A549 (cell line): ENCODE measurements at regions not wholly inside any gene's neighbourhood (a gene's known extent, or its start where the extent isn't known, plus 50 kb on each side); places are given as distances from the start of the nearest gene placed in this dataset.

Source experiments
- ATAC-seq, 2 experiments: fragments of 200-7000 bp in 1 of 2; fragments of >200 bp in 1 of 2; cut with Nextera tagmentation in 1 of 2; cut with Tn5 transposase in 1 of 2; 3 replicates each; pipeline versions ENCODE4 v1.8.0 to v1.9.1; 2018 to 2020; ENCODE audit warnings: mild to moderate bottlenecking in 1 of 2, moderate library complexity in 1 of 2
- CTCF ChIA-PET: fragments of 300-600 bp; sonication (Branson Sonifier 250); formaldehyde crosslinking; extraction: SDS; loops from one replicate; lab custom pipeline; 2021; ENCODE audit warnings: antibody characterized with exemption, inconsistent platforms; lab: Yijun Ruan, JAX
- POLR2A ChIA-PET: fragments of 350-600 bp; formaldehyde crosslinking; extraction: SDS; loops from one replicate; lab custom pipeline; 2021; ENCODE audit warnings: antibody characterized with exemption, inconsistent platforms; lab: Yijun Ruan, JAX
- DNase-seq, 2 experiments: peaks; one replicate each; pipeline versions ENCODE4 v3.0.0 to v3.0.0-alpha.2; 2011 to 2016; ENCODE audit warnings: low read depth in 1 of 2, low spot score in 1 of 2
- FAIRE-seq: peaks from 2 replicates; lab custom pipeline; 2011; peaks lifted over from hg19 to GRCh38; lab: Jason Lieb, UNC
- H3K27ac ChIP-seq, 2 experiments: fragments of >200 bp; sonication (Bioruptor Twin); formaldehyde crosslinking; 3 replicates each; pipeline ENCODE4 v1.5.1; 2016 to 2017
- H3K4me1 ChIP-seq: fragments of >200 bp; sonication (Bioruptor Twin); formaldehyde crosslinking; 3 replicates; pipeline ENCODE4 v1.6.1; 2016
- H3K4me2 ChIP-seq: fragments of >200 bp; sonication (Bioruptor Twin); formaldehyde crosslinking; 3 replicates; pipeline ENCODE4 v1.6.1; 2016
- H3K4me3 ChIP-seq: fragments of >200 bp; sonication (Bioruptor Twin); formaldehyde crosslinking; 3 replicates; pipeline ENCODE4 v1.5.1; 2016
- H3K9me3 ChIP-seq: fragments of >200 bp; sonication (Bioruptor Twin); formaldehyde crosslinking; 3 replicates; pipeline ENCODE4 v1.6.1; 2016
- ATOH8 ChIP-seq: fragments of 250-450 bp; sonication (Bioruptor Pico); IDR thresholded peaks from 2 replicates; pipeline ENCODE4 v1.5.0; 2020; ENCODE audit warnings: low read depth, mild to moderate bottlenecking, moderate library complexity
- BCL3 ChIP-seq: fragments of >200 bp; sonication (Bioruptor Twin); formaldehyde crosslinking; IDR thresholded peaks from 3 replicates; pipeline ENCODE4 v1.6.1; 2016
- CBX8 ChIP-seq: fragments of 200-600 bp; sonication (generic); IDR thresholded peaks from 2 replicates; pipeline ENCODE4 v1.6.1; 2016
- CEBPB ChIP-seq, 2 experiments: fragments of >200 bp in 1 of 2; sonication (Bioruptor Twin) in 1 of 2; formaldehyde crosslinking in 1 of 2; IDR thresholded peaks; 2 replicates each; pipeline ENCODE4 v1.6.1; 2012 to 2016
- CHD4 ChIP-seq: fragments of 200-600 bp; sonication (generic); IDR thresholded peaks from 2 replicates; pipeline ENCODE4 v1.6.1; 2016; ENCODE audit warnings: antibody characterized with exemption, mild to moderate bottlenecking, borderline replicate concordance
- CTCF ChIP-seq: fragments of >200 bp; sonication (Bioruptor Twin); formaldehyde crosslinking; IDR thresholded peaks from 3 replicates; pipeline ENCODE4 v1.5.1; 2016
- E2F6 ChIP-seq: IDR thresholded peaks from 2 replicates; pipeline ENCODE4 v1.6.1; 2012; ENCODE audit warnings: low read depth, borderline replicate concordance
- ESRRA ChIP-seq: fragments of 150-350 bp; IDR thresholded peaks from 2 replicates; pipeline ENCODE4 v1.6.1; 2014; ENCODE audit warnings: mild to moderate bottlenecking, low read length, borderline replicate concordance
- FOXS1 ChIP-seq: fragments of 250-450 bp; sonication (Bioruptor Pico); IDR thresholded peaks from 2 replicates; pipeline ENCODE4 v1.5.0; 2020; ENCODE audit warnings: mild to moderate bottlenecking, moderate library complexity
- HEYL ChIP-seq: fragments of 250-450 bp; sonication (Bioruptor Pico); IDR thresholded peaks from 2 replicates; pipeline ENCODE4 v1.8.0; 2021; ENCODE audit warnings: mild to moderate bottlenecking, moderate library complexity
- HOXB5 ChIP-seq: fragments of 250-450 bp; sonication (Bioruptor Pico); IDR thresholded peaks from 2 replicates; pipeline ENCODE4 v1.5.0; 2020; ENCODE audit warnings: mild to moderate bottlenecking, moderate library complexity
- KDM5A ChIP-seq: fragments of 200-600 bp; sonication (generic); IDR thresholded peaks from 2 replicates; pipeline ENCODE4 v1.6.1; 2016; ENCODE audit warnings: antibody characterized with exemption, mild to moderate bottlenecking
- MAFK ChIP-seq: fragments of 450-650 bp; IDR thresholded peaks from 2 replicates; pipeline ENCODE4 v1.6.1; 2014; ENCODE audit not compliant: partially characterized antibody
- MAX ChIP-seq: IDR thresholded peaks from 2 replicates; pipeline ENCODE4 v1.6.1; 2012
- MYC ChIP-seq: IDR thresholded peaks from 2 replicates; pipeline ENCODE4 v1.6.1; 2012; ENCODE audit warnings: mild to moderate bottlenecking, inconsistent platforms, low read length, improper control_type of control experiment, borderline replicate concordance
- NFE2L2 ChIP-seq: fragments of 150-350 bp; conservative IDR thresholded peaks from 2 replicates; pipeline ENCODE4 v1.6.1; 2014; ENCODE audit warnings: low read length
- NR3C1 ChIP-seq: fragments of >200 bp; sonication (Bioruptor Twin); formaldehyde crosslinking; IDR thresholded peaks from 3 replicates; pipeline ENCODE4 v1.6.1; 2017
- PBX3 ChIP-seq: IDR thresholded peaks from 2 replicates; pipeline ENCODE4 v1.6.1; 2012
- REST ChIP-seq: fragments of 200-600 bp; sonication (generic); IDR thresholded peaks from 2 replicates; pipeline ENCODE4 v1.6.1; 2016; ENCODE audit warnings: antibody characterized with exemption, mild to moderate bottlenecking, moderate library complexity
- TFCP2L1 ChIP-seq: fragments of 250-450 bp; sonication (Bioruptor Pico); IDR thresholded peaks from 2 replicates; pipeline ENCODE4 v1.5.0; 2021; ENCODE audit warnings: mild to moderate bottlenecking
- ZNF302 ChIP-seq: fragments of 250-450 bp; sonication (Bioruptor Pico); IDR thresholded peaks from 2 replicates; pipeline ENCODE4 v1.9.0; 2021; ENCODE audit warnings: inconsistent platforms, mild to moderate bottlenecking, moderate library complexity
- ZSCAN20 ChIP-seq: fragments of 250-450 bp; sonication (Bioruptor Pico); IDR thresholded peaks from 2 replicates; pipeline ENCODE4 v1.8.0; 2022; ENCODE audit warnings: mild to moderate bottlenecking, moderate library complexity
- WGBS: methylation state at CpG from one replicate; pipeline ENCODE4 v1.1.6; 2017; ENCODE audit errors: missing lambda C conversion rate; 5-methylcytosine and 5-hydroxymethylcytosine counted together

GRCh38 chr15:94844538-94845389 lies 613.4 kb downstream of the MCTP2 start (continued):
- no peak for TF ChIP-seq CEBPB (IDR thresholded peaks at IDR 0.05)
- TF ChIP-seq MAX: no peak

GRCh38 chr15:94845390-94845716 lies 614.0 kb downstream of the MCTP2 start:
- 52% methylated on average over 9 of the region's 9 CpGs for WGBS
- ATAC-seq (no peak), FAIRE-seq (no peak), DNase-seq (no peak)
- no peak overlapping the region for H3K27ac ChIP-seq
- no peak for TF ChIP-seq ESRRA
- TF ChIP-seq CHD4: no peak
- TF ChIP-seq TFCP2L1 (CRISPR knock-in tag): no peak
- no peak for TF ChIP-seq NFE2L2
- no peak for TF ChIP-seq ZSCAN20 (CRISPR knock-in tag)
- TF ChIP-seq HEYL (CRISPR knock-in tag): no peak
- no peak for TF ChIP-seq CTCF
- no peak for TF ChIP-seq REST
- no peak for TF ChIP-seq KDM5A
- TF ChIP-seq NR3C1: no peak
- no peak for TF ChIP-seq PBX3
- TF ChIP-seq FOXS1: no peak
- TF ChIP-seq CBX8: no peak
- no peak for TF ChIP-seq ATOH8 (CRISPR knock-in tag)
- TF ChIP-seq ZNF302 (CRISPR knock-in tag): no peak
- TF ChIP-seq MAFK: no peak
- no peak for TF ChIP-seq MYC
- TF ChIP-seq E2F6: no peak
- TF ChIP-seq BCL3: no peak
- TF ChIP-seq HOXB5 (CRISPR knock-in tag): no peak
- POLR2A ChIA-PET: no interaction called here
- H3K9me3 ChIP-seq: no peaks in the 10 kb centered on the region; the same call in 2 of the 3 replicates
- H3K4me1 ChIP-seq: no peaks in the 10 kb centered on the region
- H3K4me2 ChIP-seq: peak overlapping the region; percentile 77
- CTCF ChIA-PET: no interaction called here
- H3K4me3 ChIP-seq: no peak overlapping the region; the same call in 2 of the 3 replicates
